ENCODE measurements at regions not wholly inside any gene's neighbourhood (a gene's known extent, or its start where the extent isn't known, plus 50 kb on each side); places are given as distances from the start of the nearest gene placed in this dataset.
"Not testable (repeated sequence)": the region's sequence is repeated elsewhere in the genome, so short reads cannot be mapped to it uniquely, and the experiment has no call there.

- not testable (repeated sequence) for TF ChIP-seq NKRF (conservative IDR thresholded peaks at IDR 0.05); MTA2 (IDR thresholded peaks at IDR 0.05; ENCODE audit: low read depth); CTCF (IDR thresholded peaks at IDR 0.05 in 2 of 3, conservative IDR thresholded peaks at IDR 0.05 in 1 of 3; ENCODE audit: control insufficient read depth in 2 of 3, extremely low read depth in 1 of 3, insufficient read depth in 1 of 3, low read depth in 3 of 3, low read length in 3 of 3); ZNF207 (IDR thresholded peaks at IDR 0.05; ENCODE audit: borderline replicate concordance); POLR2A (IDR thresholded peaks at IDR 0.05; ENCODE audit: low read depth, low read length); DPF2 (IDR thresholded peaks at IDR 0.05)
Measured at GRCh38 chr20:56920041-56920440, 290.9 kb downstream of the TFAP2C start.
